GM18517 (cell line): ENCODE measurements at regions not wholly inside any gene's neighbourhood (a gene's known extent, or its start where the extent isn't known, plus 50 kb on each side); places are given as distances from the start of the nearest gene placed in this dataset.

Experiments
- ATAC-seq: cut with Tn5 transposase; IDR thresholded peaks from one replicate; pipeline ENCODE4 v1.9.1; 2021; ENCODE audit warnings: mild to moderate bottlenecking, moderate library complexity; ENCODE audit not compliant: unreplicated experiment

GRCh38 chr20:60238992-60239660, 280.9 kb downstream of the CDH26 start:
- no peak for ATAC-seq

DNA sequence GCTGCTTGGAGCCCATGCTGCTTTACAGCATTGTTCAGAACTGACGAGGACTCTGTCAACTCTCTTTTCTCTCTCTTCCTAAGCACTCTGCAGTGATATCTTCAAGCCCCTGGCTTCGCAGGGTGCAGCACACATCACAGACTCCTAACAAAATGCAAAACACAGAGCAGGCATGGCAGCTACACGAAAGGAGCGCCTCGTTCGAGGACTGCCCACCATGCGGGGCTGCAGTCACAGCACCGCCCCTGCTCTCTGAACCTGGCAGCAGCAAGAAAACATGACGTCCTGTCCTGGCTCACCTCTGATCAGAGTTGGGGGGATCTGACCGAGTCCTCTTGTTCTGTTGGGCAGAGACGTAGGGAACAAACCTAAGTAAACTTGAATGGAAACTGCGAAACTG, 281.7 kb downstream of the CDH26 start:
- ATAC-seq, result no peak

DNA sequence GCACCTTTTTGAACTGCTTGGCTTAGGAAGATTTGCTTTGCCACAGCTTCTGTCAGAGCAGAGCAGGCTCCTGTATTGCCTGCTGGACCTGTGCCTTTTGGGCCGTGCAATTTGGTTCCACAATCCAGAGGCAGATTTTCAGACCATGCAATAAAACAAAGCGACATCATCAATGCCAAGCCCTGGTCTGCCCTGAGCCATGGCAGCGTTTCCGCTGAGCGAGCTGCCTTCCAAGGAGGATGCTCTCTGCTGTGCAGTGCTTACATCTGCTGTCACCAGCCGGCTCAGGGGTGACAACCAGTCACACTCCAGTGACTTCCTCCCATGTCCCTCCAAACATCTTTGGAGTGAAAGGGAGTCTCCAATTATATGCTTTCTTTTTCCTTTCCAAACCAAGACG, 282.2 kb downstream of the CDH26 start:
- no peak for ATAC-seq

DNA sequence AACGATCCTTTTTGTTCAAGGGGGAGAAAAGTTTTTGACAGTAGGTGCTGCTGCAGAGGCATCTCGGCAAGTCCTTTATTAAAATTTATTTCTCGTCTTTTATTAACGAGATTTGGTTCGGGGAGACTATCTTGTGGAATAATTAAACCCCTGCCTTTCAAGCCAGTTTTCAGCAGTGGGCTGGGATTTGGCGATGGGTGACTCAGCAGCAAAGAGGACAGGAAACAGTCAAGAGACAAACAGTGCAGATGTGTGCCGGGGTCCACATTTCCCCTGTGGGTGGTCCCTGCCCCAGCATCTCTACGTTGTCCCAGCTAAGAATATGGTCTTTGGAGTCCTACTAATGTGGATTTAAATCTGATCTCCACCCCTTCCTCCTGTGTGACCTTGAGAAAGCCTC, 282.8 kb downstream of the CDH26 start:
- no peak for ATAC-seq

DNA sequence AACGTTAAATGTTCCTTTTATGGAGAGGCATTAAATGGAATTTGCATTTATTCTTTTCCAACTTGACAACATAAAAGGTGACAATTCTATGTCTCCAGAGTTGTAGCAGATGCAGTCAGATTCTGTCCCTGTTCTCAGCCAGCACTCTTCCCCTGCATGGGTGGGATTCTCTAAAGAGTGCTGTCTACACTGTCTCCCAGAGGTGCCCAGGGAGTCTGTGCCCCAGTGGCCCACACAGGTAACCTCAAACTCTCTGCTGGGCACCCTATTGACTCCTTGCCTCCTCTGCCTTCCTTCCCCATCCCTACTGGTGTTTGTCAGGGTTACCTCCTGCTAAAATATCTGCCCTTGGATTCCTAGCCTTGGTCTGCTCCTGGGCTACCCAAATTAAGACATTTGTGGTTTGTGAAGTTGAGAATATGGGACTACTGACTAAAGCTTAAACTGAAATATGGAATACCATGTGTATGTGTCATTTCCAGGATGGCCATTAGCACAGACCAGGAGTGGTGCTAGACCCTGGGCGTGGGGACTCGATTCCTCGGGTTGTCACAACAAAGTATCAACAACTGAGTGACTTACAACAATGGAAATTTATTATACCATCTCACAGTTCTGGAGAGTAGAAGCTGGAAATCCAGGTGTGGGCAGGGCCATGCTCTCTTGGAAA, 284.7 kb downstream of the CDH26 start:
- no peak for ATAC-seq

DNA sequence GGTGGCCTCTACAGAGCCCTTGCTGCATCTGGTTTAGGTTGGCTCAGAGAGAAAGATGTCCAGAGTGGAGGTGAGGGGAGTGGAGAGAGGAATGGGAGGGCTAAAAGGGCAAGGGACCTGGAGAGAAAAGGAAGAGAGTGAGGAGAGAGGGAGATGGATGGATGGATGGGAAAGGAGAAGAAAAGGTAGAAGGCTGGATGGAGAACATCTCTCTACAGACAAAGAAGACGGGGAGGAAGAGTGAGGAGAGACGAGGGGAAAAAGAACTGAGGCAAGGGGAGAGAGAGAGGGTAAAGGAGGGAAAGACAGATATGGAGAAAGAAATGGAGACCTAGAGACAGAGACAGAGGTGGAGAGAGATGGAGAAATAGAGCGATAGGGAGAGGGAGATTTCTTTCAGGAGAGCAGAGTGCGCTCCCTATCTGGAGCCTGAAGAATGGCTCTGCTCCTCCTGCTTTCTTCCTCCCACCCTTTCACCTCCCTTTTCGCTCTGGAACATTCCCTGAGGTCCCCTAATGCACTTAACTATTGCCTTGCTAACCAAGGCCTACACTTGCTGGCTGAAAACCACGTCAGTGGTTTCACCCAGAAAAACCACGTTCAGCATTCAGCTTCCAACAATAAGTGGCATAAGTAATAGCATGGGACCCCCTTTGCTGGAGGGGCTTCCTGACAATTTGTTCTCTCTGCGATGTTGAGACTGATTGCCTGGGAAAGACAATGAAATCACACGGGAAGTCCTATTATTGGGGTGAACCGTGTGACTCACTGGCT, 286.3 kb downstream of the CDH26 start:
- no peak for ATAC-seq

- ATAC-seq, result no peak
Measured at GRCh38 chr20:60246751-60247150, 288.5 kb downstream of the CDH26 start.

DNA sequence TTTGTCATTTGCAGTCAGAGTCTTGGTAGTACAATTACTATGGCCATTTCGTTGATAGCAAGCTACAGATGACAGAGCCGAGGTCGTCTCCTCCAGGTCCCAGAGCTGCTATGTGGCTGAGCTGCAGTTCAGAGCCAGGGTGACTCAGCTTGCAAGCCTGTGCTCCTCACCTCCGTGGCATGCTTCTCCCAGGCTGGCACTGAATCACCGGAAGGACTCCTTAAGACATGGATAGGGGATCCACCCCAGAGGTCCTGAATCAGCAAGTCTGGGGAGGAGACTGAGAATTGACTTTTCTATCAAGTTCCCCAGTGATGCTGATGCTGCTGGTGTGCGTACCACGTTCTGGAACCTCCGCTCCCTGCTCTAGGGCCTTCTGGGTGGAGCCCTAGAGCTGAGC, 291.2 kb downstream of the CDH26 start:
- no peak for ATAC-seq

GRCh38 chr20:60250251-60250650, 292.0 kb downstream of the CDH26 start:
- no peak for ATAC-seq

- no peak for ATAC-seq
Measured at GRCh38 chr20:60252866-60253265, 294.6 kb downstream of the CDH26 start.

- ATAC-seq, result no peak
Measured at GRCh38 chr20:60253471-60253870, 295.2 kb downstream of the CDH26 start.

GRCh38 chr20:60254901-60255411, 296.7 kb downstream of the CDH26 start:
- no peak for ATAC-seq

GRCh38 chr20:60255415-60255814, 297.2 kb downstream of the CDH26 start:
- ATAC-seq, result no peak

GRCh38 chr20:60255866-60256265, 297.6 kb downstream of the CDH26 start:
- ATAC-seq, result no peak

DNA sequence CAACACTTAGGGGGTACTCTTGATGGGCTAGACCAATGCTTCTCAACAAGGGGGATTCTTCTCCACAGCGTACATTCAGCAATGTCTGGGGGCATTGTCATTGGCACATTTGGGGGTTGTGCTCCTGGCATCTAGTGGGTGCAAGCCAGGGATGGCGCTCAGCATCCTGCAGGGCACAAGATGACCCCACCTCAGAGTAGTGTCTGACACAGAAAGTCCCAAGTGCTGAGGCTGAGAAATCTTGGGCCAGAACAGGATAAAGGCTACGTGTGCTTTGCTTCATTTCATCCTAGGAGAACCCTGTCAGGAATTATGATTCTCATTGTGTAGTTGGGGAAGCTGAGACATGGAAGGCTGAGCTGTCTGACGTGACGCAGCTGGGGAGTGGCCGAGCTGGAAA, 298.6 kb downstream of the CDH26 start:
- ATAC-seq, result no peak

GRCh38 chr20:60257671-60258070, 299.4 kb downstream of the CDH26 start:
- ATAC-seq, result no peak

- ATAC-seq, result no peak
Measured at GRCh38 chr20:60258255-60258863, 300.1 kb downstream of the CDH26 start.

DNA sequence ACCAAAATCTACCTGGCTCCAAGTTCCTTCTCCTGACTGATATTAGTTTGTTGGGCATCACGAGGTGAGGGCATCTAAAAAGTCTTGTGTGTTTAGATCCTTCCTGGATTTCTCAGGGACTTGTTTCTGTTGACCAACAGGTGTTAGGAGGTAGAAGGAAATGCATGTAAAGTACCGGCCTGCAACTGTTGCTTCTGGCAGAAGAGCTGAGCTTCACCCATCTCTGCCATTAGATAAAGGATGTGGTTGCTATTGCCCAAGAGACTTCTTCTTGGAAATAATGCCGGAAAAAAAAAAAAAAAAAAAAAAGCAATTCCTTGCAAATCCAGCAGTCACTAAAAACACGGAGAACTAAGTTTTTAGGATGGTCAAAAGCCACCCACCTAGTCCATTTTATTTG, 303.1 kb downstream of the CDH26 start:
- ATAC-seq, result no peak

DNA sequence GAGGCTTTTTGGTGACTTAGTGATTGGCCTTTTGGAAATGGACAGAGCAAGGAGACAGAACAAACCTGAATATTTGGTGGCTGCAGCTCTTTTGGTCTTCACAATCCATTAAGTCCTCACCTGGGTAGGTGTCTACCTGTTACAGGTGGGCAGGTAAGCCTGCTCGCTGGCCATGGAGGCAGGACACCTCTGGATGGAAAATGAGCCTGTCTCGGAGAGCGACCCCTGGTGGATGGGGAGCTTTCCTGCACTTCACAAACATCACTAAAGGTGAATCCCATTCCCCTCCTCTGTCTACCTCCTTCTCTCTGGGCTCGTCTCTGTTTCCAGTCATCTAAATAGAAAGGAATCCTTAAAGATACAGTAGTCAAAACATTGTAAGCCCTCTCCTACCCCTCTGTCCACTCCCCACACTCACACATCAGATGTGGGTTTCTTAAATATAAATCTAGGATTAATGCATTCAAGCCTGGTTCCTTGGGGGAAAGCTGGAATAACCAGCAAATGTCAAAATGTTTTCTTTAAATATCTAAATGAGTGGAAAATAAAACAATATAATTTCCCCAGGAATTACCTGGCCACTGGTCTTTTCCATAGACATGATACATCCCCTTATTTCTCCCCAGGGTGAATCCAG, 304.9 kb downstream of the CDH26 start:
- no peak for ATAC-seq

- no peak for ATAC-seq
Measured at GRCh38 chr20:60263725-60264709, 305.8 kb downstream of the CDH26 start.
